HG03558 (cell line): ENCODE measurements at regions not wholly inside any gene's neighbourhood (a gene's known extent, or its start where the extent isn't known, plus 50 kb on each side); places are given as distances from the start of the nearest gene placed in this dataset.

Experiments used
- ATAC-seq: cut with Tn5 transposase; IDR thresholded peaks from one replicate; pipeline ENCODE4 v1.9.1; 2021; ENCODE audit warnings: moderate number of reproducible peaks; ENCODE audit not compliant: unreplicated experiment; ENCODE audit errors: extremely low read depth

DNA sequence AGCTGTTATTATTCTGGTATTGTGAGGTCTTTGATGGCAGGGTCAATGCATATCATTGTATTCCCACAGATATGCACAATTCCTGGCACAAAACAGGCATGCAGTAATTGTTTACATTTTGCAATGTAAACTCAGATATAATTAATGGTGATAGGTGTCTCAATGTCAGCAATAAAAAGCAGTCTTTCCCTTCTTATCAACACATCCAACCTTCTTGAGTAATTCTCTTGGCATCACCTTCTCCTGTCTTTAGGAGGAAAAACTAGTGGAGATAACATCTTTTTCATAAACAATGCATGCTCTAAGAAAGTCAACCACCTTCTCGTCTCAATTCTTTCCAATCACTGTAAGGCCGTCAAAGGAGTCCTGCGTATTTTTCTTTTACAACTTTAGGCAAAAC, 313.3 kb upstream of the GULP1 start:
- ATAC-seq, result no peak

DNA sequence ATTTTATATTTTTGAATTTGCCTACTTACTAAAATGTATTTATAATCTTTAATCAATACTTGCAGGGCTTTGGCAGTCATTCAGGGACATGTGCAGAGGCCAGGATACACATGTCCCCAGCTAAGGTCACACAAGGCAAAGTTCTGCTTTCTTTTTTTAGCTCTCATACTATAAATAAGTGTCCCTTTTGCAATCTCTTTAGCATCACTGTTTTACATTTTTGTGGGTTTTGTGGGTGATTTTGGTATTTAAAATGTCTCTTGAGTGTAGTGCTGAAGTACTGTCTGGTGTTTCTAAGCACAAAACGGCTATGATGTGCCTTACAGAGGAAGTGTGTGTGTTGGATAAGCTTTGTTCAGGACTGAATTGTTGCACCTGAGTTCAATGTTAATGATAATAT, 309.0 kb upstream of the GULP1 start:
- ATAC-seq, result peak; percentile 79

GRCh38 chr2:187985195-187985594, 306.5 kb upstream of the GULP1 start:
- ATAC-seq, result no peak

- ATAC-seq, result no peak
Measured at GRCh38 chr2:187985923-187986322, 305.8 kb upstream of the GULP1 start.

- no peak for ATAC-seq
Measured at GRCh38 chr2:187986390-187987105, 305.1 kb upstream of the GULP1 start.

DNA sequence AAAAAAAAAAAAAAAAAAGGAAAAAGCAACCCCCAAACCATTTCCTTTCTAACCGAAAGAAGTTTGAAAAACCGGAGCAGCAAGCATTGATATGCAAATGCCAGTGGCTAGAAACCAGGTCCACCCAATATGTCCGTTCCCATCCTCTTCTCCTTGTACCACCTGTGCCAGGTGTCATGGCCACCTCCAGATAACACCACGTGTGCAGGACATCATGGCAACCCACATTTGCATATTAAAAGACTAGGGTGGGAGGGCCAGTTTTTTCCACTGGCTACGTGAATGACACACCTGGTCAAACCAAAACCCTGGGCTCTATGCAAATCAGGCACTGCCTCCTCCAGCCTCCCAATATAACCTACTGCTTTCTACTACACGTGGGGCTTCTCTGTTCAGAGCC, 303.3 kb upstream of the GULP1 start:
- ATAC-seq, result no peak

DNA sequence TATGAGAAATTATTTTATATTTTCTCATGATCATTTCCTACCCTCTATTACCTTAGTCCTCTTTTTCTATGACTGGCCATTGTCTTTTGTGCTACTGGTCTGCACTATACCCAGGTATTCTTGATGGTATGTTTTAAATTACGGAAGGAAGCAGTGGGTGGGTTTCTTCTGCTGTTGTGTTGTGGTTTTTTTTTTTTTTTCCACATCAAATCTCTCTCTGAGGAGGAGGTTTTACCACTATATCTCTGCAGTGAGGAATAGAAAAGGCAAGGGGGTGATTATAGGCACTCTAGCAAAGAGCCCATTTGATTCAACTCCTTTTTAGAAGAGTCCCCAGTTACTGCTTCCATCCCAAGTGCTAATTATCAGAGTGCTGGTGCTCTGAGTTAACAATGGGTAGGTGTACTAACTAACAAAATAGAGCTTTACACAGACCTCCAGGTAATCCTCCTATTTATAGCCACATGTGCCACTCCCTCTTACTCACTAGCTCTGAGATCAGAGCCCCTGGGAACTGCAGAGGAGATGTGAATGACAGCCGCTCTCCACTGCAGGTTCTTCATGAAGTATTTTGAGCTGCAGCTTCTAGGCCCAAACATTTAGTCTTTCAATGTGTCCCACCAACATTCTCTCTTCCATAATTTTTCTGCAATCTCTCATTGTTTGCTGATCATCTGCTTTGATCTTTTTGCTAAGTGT, 301.6 kb upstream of the GULP1 start:
- ATAC-seq, result no peak

DNA sequence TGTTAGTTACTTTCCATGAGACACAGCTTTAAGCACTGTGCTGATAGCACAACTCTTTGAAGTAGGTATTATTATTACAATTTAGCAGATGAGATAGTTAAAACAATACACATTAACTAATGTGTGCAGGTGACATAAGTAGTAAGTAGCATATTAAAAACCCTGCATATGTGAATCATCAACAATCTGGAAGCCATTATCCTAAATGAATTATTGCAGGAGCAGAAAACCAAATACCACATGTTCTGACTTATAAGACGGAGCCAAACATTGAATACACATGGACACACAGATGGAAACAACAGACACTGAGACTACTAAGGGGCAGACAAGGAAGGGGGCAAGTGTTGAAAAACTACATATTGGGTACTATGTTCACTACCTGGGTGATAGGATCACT, 300.3 kb upstream of the GULP1 start:
- no peak for ATAC-seq

GRCh38 chr2:187994464-187995331, 297.0 kb upstream of the GULP1 start:
- ATAC-seq, result no peak

GRCh38 chr2:187995556-187995955, 296.1 kb upstream of the GULP1 start:
- no peak for ATAC-seq

- no peak for ATAC-seq
Measured at GRCh38 chr2:187996630-187997029, 295.0 kb upstream of the GULP1 start.

DNA sequence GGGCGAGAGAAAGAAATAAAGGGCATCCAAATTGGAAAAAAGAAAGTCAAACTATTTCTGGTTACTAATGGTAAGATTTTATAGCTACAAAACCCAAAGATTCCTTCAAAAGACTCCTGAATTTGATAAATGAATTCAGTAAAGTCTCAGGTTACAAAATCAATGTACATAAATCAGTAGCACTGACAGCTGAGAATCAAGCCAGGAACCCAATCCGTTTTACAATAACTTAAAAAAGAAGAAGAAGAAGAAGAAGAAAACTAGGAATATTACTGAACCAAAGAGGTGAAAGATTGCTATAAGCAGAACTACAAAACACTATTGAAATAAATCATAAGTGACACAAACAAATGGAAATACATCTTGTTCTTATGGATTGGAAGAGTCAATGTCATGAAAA, 291.5 kb upstream of the GULP1 start:
- no peak for ATAC-seq

DNA sequence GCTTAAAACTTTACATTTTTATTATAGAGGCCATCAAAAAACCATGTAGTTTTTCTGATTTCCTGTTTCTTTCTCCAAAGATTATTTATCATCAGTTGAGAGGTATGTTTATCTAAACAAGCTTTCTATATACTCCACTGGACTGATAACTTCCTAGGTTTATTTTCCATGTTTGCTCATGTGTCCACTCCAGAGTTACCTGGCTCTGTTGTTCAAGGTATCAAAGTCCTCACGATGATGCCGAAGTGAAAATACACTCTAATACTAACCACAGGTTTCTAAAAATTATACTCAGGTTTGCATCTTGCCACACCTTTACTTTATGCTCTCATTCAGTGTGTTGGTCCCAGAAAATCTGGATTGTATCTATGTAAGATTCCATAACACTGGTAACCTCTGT, 287.9 kb upstream of the GULP1 start:
- ATAC-seq, result no peak

DNA sequence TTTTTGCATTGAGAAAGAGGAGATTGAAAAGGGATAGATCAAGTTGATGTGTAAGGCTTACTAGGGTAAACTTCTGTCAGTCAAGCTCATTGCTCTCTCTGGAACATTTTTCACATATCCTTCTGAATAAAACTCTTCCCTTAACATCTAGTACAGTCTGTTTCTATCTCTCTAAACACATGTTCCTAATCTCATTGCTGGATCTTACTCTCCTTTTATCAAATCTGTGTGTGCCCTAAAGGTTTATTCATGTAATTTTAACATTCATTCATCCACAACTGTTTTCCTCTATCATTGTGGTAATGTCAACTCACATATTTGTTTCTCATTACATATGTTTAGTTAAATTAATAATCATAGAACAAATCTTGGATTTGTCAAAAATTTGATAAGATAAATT, 277.9 kb upstream of the GULP1 start:
- ATAC-seq, result no peak

DNA sequence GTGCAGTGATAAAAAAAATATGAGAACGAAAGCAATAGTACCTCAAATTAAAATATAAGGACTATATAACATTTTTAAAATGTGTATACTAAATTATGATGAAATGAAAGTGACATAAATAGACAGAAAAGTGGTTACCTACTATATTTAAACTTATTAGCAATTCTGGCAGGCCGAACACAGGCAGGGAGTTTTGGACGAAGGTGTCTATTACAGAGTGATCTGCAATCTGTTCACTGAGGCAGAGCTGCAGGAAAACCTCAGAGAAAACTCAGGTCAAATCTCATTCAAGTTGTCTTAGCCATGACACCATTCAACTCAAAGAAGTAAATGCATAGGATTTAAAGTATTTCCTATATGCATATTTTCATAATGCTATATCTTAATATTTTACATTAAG, 274.8 kb upstream of the GULP1 start:
- no peak for ATAC-seq

DNA sequence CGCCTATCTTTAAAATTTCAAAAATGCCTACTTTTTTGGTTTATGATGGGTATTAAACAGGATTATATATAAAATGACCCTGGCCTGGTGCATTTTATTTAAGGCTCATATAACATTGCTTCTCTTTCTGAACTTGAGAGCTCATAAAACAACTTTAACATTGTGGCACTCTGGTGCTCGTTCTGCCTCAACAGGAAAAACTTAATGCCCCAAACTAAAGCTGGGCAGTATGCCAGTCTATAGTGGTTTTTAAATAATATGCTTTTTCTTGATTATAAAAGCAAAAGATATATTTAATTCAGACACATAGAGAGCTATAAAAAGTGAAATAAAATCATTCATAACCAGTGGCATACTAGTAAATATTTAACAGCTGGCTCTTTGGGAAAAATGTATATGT, 269.3 kb upstream of the GULP1 start:
- ATAC-seq, result no peak

- no peak for ATAC-seq
Measured at GRCh38 chr2:188023035-188023434, 268.6 kb upstream of the GULP1 start.

DNA sequence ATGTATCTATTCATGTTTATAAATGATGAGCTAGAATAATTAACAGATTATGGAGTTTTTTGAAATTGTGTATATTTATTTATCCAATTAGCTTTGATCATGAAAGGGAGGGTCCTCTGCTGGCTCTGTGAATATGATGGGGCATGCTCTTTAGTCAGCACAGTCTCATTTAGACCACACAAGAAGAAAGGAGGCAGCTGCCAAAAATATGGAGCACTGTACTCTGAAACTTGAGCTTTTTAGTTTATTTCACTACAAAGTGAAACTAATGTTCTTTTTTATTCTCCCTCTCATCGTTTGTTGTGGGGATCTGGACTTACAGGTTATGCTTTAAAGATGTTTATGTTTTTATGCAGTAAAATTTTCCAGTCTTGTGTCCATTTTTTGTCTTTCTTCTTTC, 266.9 kb upstream of the GULP1 start:
- no peak for ATAC-seq

- no peak for ATAC-seq
Measured at GRCh38 chr2:188028739-188029138, 262.9 kb upstream of the GULP1 start.

DNA sequence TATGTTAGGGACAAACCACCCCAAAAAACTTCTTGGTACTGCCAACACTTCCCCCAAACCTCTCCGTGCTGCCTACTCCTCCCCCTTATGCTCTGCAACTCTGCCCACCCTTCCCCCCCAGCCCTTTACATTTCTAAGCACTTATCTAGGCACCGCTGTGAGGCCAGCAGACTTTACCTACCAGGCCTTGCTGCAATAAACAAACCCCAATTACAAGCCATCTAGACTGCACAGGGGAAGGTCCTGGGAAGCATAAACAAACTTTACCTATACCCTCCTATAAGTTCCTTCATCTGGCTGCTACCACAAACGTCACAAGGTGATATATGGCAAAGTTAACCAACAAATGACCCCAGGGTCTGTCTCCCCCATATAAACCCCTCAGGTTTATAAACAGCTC, 259.4 kb upstream of the GULP1 start:
- no peak for ATAC-seq

GRCh38 chr2:188032786-188033185, 258.9 kb upstream of the GULP1 start:
- no peak for ATAC-seq
